ENCODE measurements at regions not wholly inside any gene's neighbourhood (a gene's known extent, or its start where the extent isn't known, plus 50 kb on each side); places are given as distances from the start of the nearest gene placed in this dataset.

- Histone ChIP-seq H3K9ac (ENCODE audit: insufficient read depth in 1 of 2, low read length in 2 of 2) (no peak overlapping the region), H3K27me3 (ENCODE audit: control insufficient read depth in 3 of 3, insufficient read depth in 3 of 3, low read length in 2 of 3) (no peaks in the 10 kb centered on the region), H3K9me3 (ENCODE audit: control insufficient read depth in 4 of 4, insufficient read depth in 3 of 4, low read length in 3 of 4) (peaks cover 0 to 8% (median 0%) of the 10 kb centered on the region in 4 donors), H3K36me3 (ENCODE audit: control insufficient read depth in 4 of 4, insufficient read depth in 4 of 4, low read length in 4 of 4) (no peaks in the 10 kb centered on the region), H3K4me3 (peak overlapping the region; percentile 4), H3K27ac (ENCODE audit: low read depth in 1 of 2, low read length in 1 of 2) (no peak overlapping the region), H3K4me1 (ENCODE audit: control insufficient read depth in 5 of 5, insufficient read depth in 5 of 5, low read length in 5 of 5) (no peaks in the 10 kb centered on the region)
- ATAC-seq (ENCODE audit: insufficient read depth, low FRiP score), result no peak
- no peak for TF ChIP-seq CTCF (IDR thresholded peaks at IDR 0.05; ENCODE audit: control extremely low read depth, extremely low read depth)
- WGBS, 2 donors, result 96% methylated on average over 18 of the region's 18 CpGs
- DNase-seq, result no peak
Measured at GRCh38 chr4:131978120-131978519, 1171.0 kb upstream of the PCDH10 start.

- no peaks in the 10 kb centered on the region for H3K27me3 ChIP-seq (ENCODE audit: control insufficient read depth in 3 of 3, insufficient read depth in 3 of 3, low read length in 2 of 3)
- TF ChIP-seq CTCF (IDR thresholded peaks at IDR 0.05; ENCODE audit: control extremely low read depth, extremely low read depth), result no peak
- no peaks in the 10 kb centered on the region for H3K4me1 ChIP-seq (ENCODE audit: control insufficient read depth in 5 of 5, insufficient read depth in 5 of 5, low read length in 5 of 5)
- 72 to 82% methylated on average over 4 of the region's 4 CpGs for WGBS, 2 donors
- no peaks in the 10 kb centered on the region for H3K9me3 ChIP-seq (ENCODE audit: control insufficient read depth in 4 of 4, insufficient read depth in 3 of 4, low read length in 3 of 4)
- H3K4me3 ChIP-seq, result no peak overlapping the region
- no peak for DNase-seq
- H3K9ac ChIP-seq (ENCODE audit: insufficient read depth in 1 of 2, low read length in 2 of 2), result no peak overlapping the region
- no peaks in the 10 kb centered on the region for H3K36me3 ChIP-seq (ENCODE audit: control insufficient read depth in 4 of 4, insufficient read depth in 4 of 4, low read length in 4 of 4)
- no peak for ATAC-seq (ENCODE audit: insufficient read depth, low FRiP score)
- no peak overlapping the region for H3K27ac ChIP-seq (ENCODE audit: low read depth in 1 of 2, low read length in 1 of 2)
Measured at GRCh38 chr4:131989576-131989975, 1159.5 kb upstream of the PCDH10 start.

- H3K9me3 ChIP-seq (ENCODE audit: control insufficient read depth in 4 of 4, insufficient read depth in 3 of 4, low read length in 3 of 4), result peaks cover 0 to 2% (median 0%) of the 10 kb centered on the region in 4 donors
- no peaks in the 10 kb centered on the region for H3K27me3 ChIP-seq (ENCODE audit: control insufficient read depth in 3 of 3, insufficient read depth in 3 of 3, low read length in 2 of 3)
- 86 to 87% methylated on average over 4 of the region's 4 CpGs for WGBS, 2 donors
- DNase-seq, result no peak
- TF ChIP-seq CTCF (IDR thresholded peaks at IDR 0.05; ENCODE audit: control extremely low read depth, extremely low read depth), result no peak
- no peaks in the 10 kb centered on the region for H3K4me1 ChIP-seq (ENCODE audit: control insufficient read depth in 5 of 5, insufficient read depth in 5 of 5, low read length in 5 of 5)
- H3K9ac ChIP-seq (ENCODE audit: insufficient read depth in 1 of 2, low read length in 2 of 2), result no peak overlapping the region
- no peaks in the 10 kb centered on the region for H3K36me3 ChIP-seq (ENCODE audit: control insufficient read depth in 4 of 4, insufficient read depth in 4 of 4, low read length in 4 of 4)
- H3K4me3 ChIP-seq, result no peak overlapping the region
- ATAC-seq (ENCODE audit: insufficient read depth, low FRiP score), result no peak
- H3K27ac ChIP-seq (ENCODE audit: low read depth in 1 of 2, low read length in 1 of 2), result no peak overlapping the region
Measured at GRCh38 chr4:132001542-132001941, 1147.6 kb upstream of the PCDH10 start.

GRCh38 chr4:132003593-132003992 lies 1145.5 kb upstream of the PCDH10 start:
- DNase-seq (no peak), ATAC-seq (ENCODE audit: insufficient read depth, low FRiP score) (no peak)
- no peak overlapping the region for H3K4me3 ChIP-seq
- no peaks in the 10 kb centered on the region for H3K4me1 ChIP-seq (ENCODE audit: control insufficient read depth in 5 of 5, insufficient read depth in 5 of 5, low read length in 5 of 5)
- 89 to 90% methylated on average over 2 of the region's 2 CpGs for WGBS, 2 donors
- H3K9me3 ChIP-seq (ENCODE audit: control insufficient read depth in 4 of 4, insufficient read depth in 3 of 4, low read length in 3 of 4), result peaks cover 0 to 2% (median 0%) of the 10 kb centered on the region in 4 donors
- no peaks in the 10 kb centered on the region for H3K27me3 ChIP-seq (ENCODE audit: control insufficient read depth in 3 of 3, insufficient read depth in 3 of 3, low read length in 2 of 3)
- H3K36me3 ChIP-seq (ENCODE audit: control insufficient read depth in 4 of 4, insufficient read depth in 4 of 4, low read length in 4 of 4), result no peaks in the 10 kb centered on the region
- no peak for TF ChIP-seq CTCF (IDR thresholded peaks at IDR 0.05; ENCODE audit: control extremely low read depth, extremely low read depth)
- no peak overlapping the region for H3K9ac ChIP-seq (ENCODE audit: insufficient read depth in 1 of 2, low read length in 2 of 2)
- no peak overlapping the region for H3K27ac ChIP-seq (ENCODE audit: low read depth in 1 of 2, low read length in 1 of 2)
